Astrocyte (in vitro differentiated cells and primary cell): ENCODE measurements at regions not wholly inside any gene's neighbourhood (a gene's known extent, or its start where the extent isn't known, plus 50 kb on each side); places are given as distances from the start of the nearest gene placed in this dataset.

Experiments
- CTCF ChIP-seq: IDR thresholded peaks from 2 replicates; pipeline ENCODE4 v1.5.1; 2011; ENCODE audit warnings: low read depth, mild to moderate bottlenecking, inconsistent platforms, low read length, moderate library complexity; ENCODE audit not compliant: insufficient read depth
- EZH2 ChIP-seq: IDR thresholded peaks from 2 replicates; pipeline ENCODE4 v1.6.1; 2012; ENCODE audit warnings: mild to moderate bottlenecking, low read length, inconsistent platforms; ENCODE audit not compliant: insufficient read depth

GRCh38 chr9:80794197-80794596, 895.1 kb downstream of the TLE1 start:
- TF ChIP-seq CTCF, result no peak
- TF ChIP-seq EZH2, result no peak
